ENCODE measurements at regions not wholly inside any gene's neighbourhood (a gene's known extent, or its start where the extent isn't known, plus 50 kb on each side); places are given as distances from the start of the nearest gene placed in this dataset.
"Not testable (repeated sequence)": the region's sequence is repeated elsewhere in the genome, so short reads cannot be mapped to it uniquely, and the experiment has no call there.

DNA sequence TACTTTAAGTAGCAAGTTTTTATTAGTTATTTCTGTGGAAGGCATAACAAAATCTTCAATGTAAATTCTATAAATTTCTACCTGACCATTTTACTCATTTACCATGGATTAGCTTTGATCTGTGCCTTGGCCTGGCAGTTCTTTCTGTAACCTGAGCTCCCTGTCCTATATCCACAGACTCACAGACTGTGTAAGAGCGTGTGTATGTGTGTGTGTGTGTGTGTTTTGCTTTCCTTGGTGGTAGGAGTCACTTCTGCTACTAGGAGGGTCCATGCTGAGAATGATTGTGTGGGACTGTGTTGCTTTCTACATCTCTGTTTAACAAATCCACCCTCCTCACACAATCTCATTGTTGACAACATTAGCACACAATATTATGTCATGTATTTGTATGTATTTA is 221.2 kb upstream of the PELI2 start:
- no peak for DNase-seq (ENCODE audit: low read depth)

DNA sequence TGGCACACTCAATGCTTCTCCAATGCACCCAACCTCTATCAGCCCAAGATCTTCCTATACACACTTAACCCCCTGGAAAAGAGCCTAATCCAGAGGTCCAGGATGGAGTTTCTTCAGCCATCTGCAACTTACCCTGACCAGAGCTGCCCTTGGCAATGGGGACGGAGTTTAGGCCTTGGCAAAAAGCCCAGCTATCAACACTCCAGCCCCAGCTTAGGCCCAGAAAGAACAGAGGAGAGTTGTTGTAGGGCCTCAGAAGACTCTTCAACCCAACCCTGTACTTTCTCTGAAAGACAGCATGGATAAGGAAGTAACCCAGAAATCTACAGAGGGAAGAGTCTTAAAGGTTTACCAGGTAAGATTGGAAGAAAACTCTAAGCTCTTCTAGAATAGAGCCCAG is 219.3 kb upstream of the PELI2 start:
- no peak for DNase-seq (ENCODE audit: low read depth)

DNA sequence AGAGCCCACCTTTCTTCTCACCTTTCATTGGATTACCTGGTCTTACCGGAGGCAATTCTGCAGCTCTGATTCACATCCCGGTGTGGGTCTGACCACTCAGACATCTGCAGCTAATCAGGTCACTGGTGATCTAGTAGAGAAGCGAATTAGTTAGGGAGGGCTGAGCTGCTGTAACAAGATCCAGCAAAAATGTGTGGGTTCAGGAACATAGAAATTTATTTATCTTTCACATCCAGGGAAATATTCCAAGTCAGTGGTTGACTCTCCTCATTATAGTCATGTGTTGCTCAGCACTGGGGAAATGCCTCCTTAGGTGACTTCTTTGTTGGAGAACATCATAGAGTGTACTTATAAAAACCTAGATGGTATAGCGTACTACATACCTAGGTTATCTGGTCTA is 218.7 kb upstream of the PELI2 start:
- DNase-seq (ENCODE audit: low read depth) = no peak

DNA sequence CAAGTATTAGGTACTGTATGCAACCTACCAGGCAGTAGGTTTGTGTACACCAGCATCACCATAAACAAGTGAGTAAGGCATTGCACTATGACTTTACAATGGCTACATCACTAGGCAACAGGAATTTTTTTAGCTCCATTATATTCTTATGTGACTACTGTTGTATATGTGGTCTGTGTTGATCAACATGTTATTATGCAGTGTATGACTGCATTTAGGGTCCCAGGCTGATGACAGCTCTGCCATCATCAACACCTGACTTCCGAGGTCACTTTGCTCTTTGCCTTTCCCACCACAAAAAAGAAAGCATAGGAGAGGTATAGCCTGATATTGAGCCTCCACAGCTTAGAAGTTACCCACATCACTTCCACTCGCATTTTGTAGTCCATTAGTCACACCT is 217.5 kb upstream of the PELI2 start:
- no peak for DNase-seq (ENCODE audit: low read depth)

DNA sequence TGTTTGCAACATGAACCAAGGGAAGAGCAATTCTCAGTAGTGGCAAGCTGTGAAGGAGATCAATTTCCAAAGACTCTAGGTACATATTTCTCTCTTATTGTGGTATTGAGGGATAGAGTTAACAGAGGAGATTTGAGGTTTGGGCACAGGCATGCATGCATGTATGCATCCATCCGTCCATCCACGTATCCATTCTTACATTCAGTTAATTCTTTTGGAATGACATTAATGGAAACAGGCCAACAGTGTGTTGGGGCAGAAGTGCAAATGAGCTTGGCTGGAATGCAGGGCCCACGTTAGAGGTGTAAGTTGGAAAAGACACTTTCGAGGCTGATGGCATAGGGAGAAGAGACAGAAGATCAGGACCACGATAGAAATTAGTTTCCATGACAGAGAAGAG is 216.9 kb upstream of the PELI2 start:
- DNase-seq (ENCODE audit: low read depth) = no peak

DNA sequence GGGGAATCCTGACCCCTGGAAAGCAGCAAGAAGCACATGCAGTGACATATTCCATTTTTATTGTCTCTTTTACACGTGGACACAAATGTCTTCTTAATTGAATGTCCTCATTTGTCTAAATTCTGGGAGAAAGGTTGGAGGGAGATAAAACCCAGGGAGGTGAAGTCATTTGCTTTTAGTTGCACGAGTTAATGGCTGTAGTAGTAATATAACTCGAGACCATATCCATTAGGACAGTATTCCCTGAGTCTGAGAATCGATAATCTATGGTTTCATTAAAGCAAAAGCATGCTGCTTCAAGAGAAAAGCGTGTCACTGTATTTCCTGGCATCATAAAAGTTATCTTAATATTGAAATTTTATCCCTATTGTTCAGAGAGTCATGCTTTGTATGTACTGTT is 216.0 kb upstream of the PELI2 start:
- DNase-seq (ENCODE audit: low read depth) = no peak

DNA sequence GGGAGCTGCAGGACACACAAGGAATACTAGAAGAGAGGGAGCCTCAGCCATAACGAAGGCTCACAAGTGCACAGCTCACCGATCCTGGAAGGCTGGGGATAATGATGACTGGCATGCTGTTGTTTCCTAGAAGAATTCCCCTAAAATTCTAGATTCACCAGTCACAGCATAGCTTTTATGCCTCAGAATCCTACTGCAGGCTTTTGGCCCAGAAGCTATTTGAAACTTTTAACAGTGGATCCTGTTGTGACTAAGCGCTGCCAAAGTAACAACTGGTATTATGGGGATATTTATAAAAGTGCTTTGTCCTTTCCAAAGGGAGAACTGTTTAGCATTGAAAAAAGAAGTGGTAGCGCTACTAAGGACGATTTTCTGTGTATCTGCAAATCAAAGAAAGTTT is 214.1 kb upstream of the PELI2 start:
- DNase-seq (ENCODE audit: low read depth) = no peak

DNA sequence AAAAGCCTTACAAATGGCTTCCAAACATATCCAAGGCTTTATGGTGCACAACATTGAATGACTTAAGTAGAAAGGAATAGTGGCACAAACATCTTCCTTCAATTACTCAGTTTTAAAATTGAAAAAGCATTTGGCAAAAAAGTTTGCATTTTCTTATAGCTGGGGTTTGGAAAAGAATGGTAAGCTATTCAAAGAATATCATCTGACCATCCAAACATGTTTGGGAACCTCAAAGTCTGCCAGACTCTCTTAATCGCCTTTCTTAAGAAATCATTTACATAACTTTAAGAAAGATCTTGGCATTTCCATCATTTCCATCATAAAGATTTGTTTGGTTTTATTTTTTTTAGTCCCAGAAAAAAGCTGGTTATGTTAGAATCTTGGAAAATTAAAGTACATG is 210.1 kb upstream of the PELI2 start:
- DNase-seq (ENCODE audit: low read depth) = no peak

DNA sequence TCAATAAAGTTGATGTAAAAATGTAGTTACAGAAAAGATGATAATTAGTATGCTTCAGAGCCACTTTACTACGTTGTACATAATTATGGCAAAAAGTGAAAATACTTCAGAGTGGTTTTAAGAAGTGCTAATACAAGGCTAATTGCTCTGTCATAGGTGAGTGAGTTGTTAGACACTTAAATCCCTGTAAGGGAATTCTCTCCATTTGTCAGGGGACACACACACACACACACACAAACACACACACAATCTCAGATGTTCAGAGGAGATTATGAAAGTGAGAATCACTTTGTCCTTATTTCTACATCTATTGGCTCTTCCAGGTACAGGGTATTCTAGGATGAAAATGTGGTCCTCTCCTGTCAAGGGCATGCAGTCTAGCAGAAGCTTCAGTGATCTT is 208.3 kb upstream of the PELI2 start:
- no peak for DNase-seq (ENCODE audit: low read depth)

DNA sequence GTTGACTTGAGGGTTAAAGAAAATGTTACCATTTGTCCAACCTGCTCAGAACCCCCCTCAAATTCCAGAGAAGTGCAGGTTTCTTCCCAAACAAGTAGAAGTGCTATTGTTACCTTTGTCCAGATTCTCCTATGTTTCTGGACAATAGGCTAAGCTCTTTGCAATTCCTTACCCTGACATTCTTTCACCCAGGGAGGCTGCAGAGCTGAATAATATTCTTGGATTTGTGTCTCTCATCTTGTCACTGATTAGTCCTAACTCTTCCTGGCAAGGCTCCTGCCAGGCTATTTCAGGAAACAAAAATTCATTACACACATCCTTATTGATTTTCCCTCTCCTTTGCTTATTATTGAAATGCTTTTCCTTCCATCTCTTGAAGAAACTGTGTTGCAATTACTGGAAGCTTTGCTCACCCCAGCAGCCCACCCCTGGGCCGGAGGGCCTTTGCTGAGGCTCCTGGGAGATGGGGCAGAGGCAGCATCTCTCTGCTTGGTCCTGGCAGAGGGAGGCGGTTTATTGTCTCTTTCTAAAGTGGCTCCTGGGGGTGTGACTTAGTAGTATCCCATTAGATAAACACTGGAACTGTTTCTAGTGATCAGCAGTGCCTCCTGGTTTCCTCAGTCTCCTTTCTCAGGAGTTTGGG is 207.5 kb upstream of the PELI2 start:
- DNase-seq (ENCODE audit: low read depth) = no peak

DNA sequence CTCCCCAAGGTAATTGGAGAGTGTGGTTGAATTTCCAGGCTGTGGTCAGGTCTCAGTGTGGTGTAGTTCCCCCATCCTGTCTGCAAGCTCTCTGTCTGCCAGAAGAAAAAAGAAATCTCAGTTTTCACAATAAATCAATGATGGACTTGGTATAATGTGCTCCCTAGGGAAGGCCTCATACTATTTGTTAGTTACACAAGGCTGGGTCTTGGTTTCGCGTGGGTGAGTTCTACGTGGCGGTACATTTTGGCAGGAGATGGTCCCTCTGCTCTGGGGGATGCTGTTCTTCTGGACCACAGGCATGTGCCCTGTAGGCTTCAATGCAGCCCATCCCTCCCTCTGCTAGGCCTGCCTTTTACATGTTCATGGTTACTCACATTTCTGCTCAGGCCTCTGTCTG is 206.4 kb upstream of the PELI2 start:
- no peak for DNase-seq (ENCODE audit: low read depth)

DNA sequence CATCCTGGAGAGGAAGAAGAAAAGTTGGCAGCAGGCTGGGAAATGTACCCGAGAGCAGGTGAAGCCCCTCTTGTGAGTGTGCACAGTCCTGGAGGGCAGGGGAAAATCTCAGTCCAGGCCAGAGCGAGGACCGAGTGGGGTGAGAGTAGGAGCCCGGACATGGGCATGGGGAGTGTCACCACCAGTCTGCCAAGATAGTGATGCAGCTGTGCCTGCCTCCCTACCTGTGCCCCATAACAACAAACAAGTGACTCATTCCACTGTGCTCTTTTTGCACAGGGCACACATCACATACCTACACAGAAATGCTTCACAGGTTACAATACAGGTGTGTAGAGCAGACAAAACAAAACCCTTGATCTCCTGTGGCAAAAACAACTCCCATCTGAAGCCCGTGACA is 205.9 kb upstream of the PELI2 start:
- no peak for DNase-seq (ENCODE audit: low read depth)

DNA sequence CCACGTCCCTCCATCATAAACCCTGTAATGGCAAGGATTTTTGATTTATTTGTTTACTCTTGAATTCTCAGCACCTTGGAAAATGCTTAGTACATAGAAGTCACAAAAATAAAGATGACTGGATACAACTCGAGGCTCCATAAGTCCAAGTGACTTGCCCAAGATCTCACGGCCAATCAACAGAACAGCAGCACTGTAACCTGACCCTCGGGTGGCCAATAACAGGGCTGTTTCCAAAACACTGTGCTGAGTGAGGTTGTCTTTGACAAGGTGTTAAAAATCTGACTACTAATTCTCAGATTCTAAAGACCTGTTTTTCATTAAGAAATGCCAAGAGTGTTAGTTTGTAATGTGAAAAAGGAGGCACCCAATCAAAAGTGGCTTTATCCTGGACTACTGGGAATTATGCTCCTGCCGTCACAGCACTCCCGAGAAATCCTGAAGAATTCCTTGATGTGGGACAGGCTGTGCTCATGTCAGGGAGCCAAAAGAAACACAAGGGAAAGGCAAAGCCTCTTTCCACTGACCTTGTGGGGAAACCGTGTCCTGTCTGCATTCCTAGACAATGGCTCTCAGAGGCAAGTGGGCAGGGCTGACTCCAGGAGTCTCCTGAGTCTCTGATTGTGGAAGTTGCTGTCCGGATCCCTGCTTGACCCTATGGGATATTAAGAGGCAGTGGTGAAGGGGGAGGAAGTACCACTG is 204.7 kb upstream of the PELI2 start:
- no peak for DNase-seq (ENCODE audit: low read depth)

DNA sequence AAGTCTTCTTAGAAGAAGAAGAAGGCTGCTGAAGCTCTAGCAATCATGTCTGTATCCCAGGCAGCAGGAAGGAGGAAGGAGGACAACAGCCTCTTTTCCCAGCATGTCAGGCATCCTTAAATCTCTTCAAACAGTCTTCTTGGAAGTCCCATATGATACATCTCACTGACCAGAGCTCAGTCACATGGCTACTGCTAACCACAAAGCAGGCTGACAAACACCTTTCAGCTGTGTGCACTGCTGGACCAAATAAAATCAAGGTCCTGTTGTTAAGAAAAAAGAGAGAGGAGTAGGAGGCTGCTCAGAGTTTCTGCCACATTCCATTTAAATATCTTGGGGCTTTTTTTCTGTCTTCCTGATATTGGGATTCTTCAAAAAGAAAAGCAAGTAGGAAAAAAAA is 203.4 kb upstream of the PELI2 start:
- DNase-seq (ENCODE audit: low read depth) = no peak

DNA sequence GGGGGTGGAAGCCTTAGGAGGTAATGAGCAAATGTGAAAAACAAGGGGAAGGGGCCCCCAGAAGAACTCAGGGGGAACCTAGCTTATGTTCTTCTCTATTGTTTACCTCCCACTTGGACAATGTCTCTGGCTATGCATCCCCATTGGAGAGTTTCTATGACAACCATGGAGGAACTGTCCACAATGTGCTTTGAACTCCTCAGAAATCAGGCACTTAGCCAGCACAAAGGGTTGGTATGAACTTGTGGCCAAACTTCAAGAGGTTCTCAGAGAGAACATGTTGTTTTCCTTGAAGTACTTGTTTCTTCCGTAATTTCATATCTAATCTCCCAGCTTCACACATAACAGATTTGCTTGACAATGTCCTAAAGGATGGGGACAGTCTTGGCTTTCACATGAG is 202.8 kb upstream of the PELI2 start:
- no peak for DNase-seq (ENCODE audit: low read depth)

DNA sequence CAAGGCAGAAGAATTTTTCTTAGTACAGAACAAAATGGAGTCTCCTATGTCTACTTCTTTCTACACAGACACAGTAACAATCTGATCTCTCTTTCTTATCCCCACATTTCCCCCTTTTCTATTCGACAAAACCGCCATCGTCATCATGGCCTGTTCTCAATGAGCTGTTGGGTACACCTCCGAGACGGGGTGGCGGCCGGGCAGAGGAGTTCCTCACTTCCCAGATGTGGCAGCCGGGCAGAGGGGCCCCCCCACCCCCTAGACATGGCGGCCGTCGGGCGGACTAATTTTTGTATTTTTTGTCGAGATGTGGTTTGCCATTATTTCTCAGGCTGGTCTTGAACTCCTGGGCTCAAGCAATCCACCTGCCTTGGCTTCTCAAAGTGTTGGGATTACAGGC is 198.4 kb upstream of the PELI2 start:
- DNase-seq (ENCODE audit: low read depth) = not testable (repeated sequence)

DNA sequence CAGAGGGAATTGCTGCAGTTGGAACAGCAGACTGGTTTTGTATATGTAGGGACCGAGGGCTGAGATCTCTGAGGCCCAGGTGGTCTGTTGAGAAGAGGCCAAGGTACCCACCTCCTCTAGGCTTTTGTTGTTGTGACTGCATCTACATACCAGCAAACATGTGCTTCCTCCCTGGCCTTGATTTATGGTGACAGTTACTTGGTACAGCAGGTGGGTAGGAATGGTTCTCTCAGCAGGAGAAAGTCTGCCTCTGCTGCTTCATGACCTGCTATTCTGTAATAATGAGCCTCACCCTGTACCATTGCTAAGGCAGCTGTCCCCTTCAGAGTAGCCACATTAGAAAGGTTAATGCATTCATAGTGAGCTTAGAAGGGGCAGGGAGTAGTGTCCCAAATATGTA is 196.7 kb upstream of the PELI2 start:
- DNase-seq (ENCODE audit: low read depth) = no peak

DNA sequence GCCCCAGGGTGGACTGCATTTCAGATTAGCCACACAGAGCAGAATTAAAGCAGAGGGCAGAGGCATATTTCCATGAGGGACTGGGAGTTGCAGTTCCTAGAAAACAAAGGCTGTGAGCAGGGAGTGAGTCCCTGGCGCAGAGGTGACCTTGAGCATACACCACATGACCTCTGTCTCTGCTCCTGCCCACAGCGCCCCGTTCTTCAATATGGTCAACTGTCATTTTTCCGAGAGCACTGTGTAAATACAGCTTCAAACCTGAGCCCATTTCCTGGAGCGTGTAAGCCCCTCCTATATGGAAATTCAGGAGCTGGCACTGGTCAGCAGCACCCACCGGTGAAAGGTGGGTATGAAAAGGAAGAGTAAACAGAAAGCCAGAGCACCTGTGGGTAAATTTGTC is 192.2 kb upstream of the PELI2 start:
- no peak for DNase-seq (ENCODE audit: low read depth)

DNA sequence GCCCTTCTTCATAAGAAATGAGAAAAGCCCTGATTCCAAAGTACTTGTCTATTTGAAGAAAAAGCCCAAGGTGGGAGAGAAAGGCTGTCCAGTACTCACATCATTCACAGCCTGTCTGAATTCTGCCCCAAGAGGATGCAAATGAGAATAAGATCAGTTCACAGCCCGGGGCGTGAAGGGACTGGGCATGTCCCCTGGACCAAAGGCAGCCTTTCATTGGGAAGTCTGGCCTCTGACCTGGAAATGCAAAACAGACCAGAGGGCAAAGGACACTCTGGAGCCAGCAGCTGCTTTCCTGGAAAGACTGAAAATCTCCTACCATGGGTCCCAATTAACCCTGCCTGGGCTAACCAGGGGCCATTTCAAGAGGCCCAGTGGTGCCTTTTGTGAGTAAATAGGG is 191.2 kb upstream of the PELI2 start:
- DNase-seq (ENCODE audit: low read depth) = no peak

DNA sequence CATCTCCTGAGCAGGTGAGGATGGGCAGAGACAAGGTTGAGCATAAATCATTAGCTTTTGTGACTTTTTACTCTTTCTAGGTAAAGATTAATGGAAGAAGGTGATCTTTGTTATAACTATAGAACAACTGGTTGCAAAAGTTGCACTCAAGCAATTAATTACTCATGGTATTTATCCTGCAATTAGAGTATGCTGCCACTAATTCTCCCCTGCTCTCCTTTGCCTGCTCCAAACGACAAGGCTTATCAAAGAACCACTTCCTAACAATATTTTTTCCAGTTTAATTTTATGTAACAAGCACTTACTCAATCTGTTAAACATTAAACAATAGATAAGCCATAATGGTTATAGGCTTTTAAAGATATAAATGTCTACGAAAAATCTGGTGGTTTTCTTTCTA is 189.9 kb upstream of the PELI2 start:
- DNase-seq (ENCODE audit: low read depth) = no peak

DNA sequence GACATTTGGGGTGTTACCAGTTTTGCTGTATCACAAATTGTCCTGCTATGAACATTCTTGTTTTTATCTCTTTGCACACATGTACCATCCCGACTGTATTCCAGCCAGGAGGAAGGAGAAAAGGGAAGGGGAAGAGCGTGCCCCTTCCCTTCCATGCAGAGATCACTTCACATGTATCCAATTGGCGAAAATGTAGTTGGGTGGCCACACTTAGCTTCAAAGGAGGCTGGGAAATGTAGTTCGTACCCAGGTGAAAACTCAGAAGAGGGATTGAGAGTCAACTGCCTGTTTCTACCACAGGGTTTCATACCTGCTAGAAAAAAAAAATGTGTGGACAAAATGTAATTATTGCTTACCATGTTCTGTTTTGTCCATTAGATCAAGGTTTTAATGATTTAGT is 189.1 kb upstream of the PELI2 start:
- DNase-seq (ENCODE audit: low read depth) = no peak

DNA sequence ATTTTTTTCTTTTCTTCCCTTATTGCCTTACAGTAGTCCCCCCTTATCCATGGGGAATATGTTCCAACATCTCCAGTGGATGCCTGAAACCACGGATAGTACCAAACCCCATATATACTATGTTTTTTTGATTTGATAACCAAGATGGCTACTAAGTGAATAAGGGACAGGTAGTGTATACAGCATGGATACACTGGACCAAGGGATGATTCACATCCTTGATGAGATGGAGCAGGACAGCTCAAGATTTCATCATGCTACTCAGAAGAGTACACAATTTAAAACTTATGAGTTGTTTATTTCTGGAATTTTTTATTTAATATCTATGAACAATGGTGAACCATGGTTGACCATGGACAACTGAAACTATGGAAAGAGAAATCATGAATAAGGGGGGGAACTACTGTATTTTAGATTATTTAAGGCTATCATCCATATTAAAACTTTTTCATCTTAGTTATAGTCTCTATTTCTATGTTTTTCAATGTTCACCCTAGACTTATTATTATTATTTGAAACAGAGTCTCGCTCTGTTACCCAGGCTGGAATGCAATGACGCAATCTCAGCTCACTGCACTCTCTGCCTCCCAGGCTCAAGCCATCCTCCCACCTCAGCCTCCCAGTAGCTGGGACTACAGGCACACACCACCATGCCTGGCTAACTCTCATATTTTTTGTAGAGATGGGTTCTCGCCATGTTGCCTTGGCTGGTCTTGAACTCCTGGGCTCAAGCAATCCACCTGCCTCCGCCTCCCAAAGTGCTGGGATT is 188.0 kb upstream of the PELI2 start:
- no peak for DNase-seq (ENCODE audit: low read depth)

DNA sequence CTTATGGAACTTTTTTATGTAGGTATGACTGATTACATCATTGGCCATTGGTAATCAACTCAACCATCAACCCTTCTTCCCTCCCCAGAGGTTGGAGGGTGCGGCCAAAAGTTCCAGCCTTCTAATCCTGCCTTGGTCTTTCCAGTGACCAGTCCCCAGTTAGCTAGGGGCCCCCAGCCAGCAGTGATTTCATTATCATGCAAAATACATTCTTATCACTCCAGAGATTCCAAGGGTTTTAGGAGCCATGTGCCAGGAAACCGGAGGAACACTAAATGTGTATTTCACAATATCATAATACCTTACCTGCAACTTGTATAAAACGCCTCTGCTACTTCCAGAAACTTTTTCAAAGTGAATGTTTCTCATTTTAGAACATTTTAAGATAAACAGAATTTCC is 181.5 kb upstream of the PELI2 start:
- DNase-seq (ENCODE audit: low read depth) = no peak

Measured in activated T-cell treated with anti-CD3 and anti-CD28 coated beads for 24 hours (primary cell).